Right lobe of liver (tissue), 6 donors: ENCODE measurements at regions not wholly inside any gene's neighbourhood (a gene's known extent, or its start where the extent isn't known, plus 50 kb on each side); places are given as distances from the start of the nearest gene placed in this dataset.

Source experiments
- ATAC-seq, 4 donors: fragments of 200-7000 bp; cut with Tn5 transposase; one replicate each; pipeline ENCODE4 v1.9.1; 2020; ENCODE audit warnings: mild to moderate bottlenecking in 4 of 4, moderate library complexity in 4 of 4
- DNase-seq, 3 donors: peaks; one replicate each; pipeline ENCODE4 v3.0.0-alpha.2; 2020
- H3K27ac ChIP-seq, 3 donors: fragments of 200-600 bp; one replicate each; pipeline ENCODE4 v1.8.0; 2022
- H3K27me3 ChIP-seq, 2 donors: fragments of 200-600 bp; one replicate each; pipeline ENCODE4 v1.8.0; 2022
- H3K36me3 ChIP-seq, 4 donors: fragments of 200-600 bp; sonication (generic) in 1 of 4; one replicate each; pipeline versions ENCODE4 v1.5.1 to v1.8.0; 2017 to 2022; ENCODE audit warnings: control low read depth in 1 of 4
- H3K4me1 ChIP-seq, 4 donors: fragments of 200-600 bp; sonication (generic) in 1 of 4; one replicate each; pipeline versions ENCODE4 v1.5.1 to v1.8.0; 2017 to 2022; ENCODE audit warnings: control low read depth in 1 of 4
- H3K4me3 ChIP-seq, 3 donors: fragments of 200-600 bp; one replicate each; pipeline ENCODE4 v1.8.0; 2022
- H3K9me3 ChIP-seq, 4 donors: fragments of 200-600 bp; sonication (generic) in 1 of 4; one replicate each; pipeline versions ENCODE4 v1.5.1 to v1.8.0; 2017 to 2022; ENCODE audit warnings: control low read depth in 1 of 4
- CTCF ChIP-seq, 4 donors: fragments of 200-600 bp in 3 of 4; fragments of 450-650 bp in 1 of 4; IDR thresholded peaks; one replicate each; pipeline versions ENCODE4 v1.5.1 to v1.8.0; 2016 to 2022; ENCODE audit warnings: antibody characterized with exemption in 4 of 4, mild to moderate bottlenecking in 2 of 4
- POLR2A ChIP-seq: fragments of 450-650 bp; IDR thresholded peaks from one replicate; pipeline ENCODE4 v1.6.1; 2017; ENCODE audit warnings: antibody characterized with exemption, mild to moderate bottlenecking
- WGBS: methylation state at CpG from one replicate; pipeline ENCODE4 v1.1.6; 2018; ENCODE audit warnings: low coverage, low lambda C conversion rate; ENCODE audit not compliant: insufficient coverage; ENCODE audit errors: missing lambda C conversion rate; 5-methylcytosine and 5-hydroxymethylcytosine counted together
- intact Hi-C, 2 donors: fragments of 100-400 bp; cut with DNase I; formaldehyde crosslinking; loops; one replicate each; pipeline versions ENCODE4 v1.11.2 to v1.14.1; 2022
- donor health status: DM: no; HTN: yes; CAD: no.
- donor health status: DM: no; HTN: no; CAD: no.
- donor health status: DM: no; HTN: no; CAD: no.
- donor health status: DM: no; HTN: yes; CAD: no.
- donor health status: DM: no; HTN: yes; CAD: no.

GRCh38 chr2:60064687-60065389 is 488.6 kb downstream of the BCL11A start:
- no peak overlapping the region for H3K27ac ChIP-seq
- ATAC-seq = no peak
- DNase-seq = no peak
- TF ChIP-seq CTCF (IDR thresholded peaks at IDR 0.05) = no peak
- TF ChIP-seq POLR2A = no peak
- WGBS = 38% methylated on average over 3 of the region's 7 CpGs
- H3K27me3 ChIP-seq = no peaks in the 10 kb centered on the region
- no peaks in the 10 kb centered on the region for H3K4me1 ChIP-seq
- H3K9me3 ChIP-seq = no peaks in the 10 kb centered on the region
- no peaks in the 10 kb centered on the region for H3K36me3 ChIP-seq
- no peak overlapping the region for H3K4me3 ChIP-seq
- intact Hi-C loops = no loop called here

- 39% methylated on average over 4 of the region's 6 CpGs for WGBS
Observed at GRCh38 chr2:60058781-60059180, 494.7 kb downstream of the BCL11A start.

GRCh38 chr2:60054571-60055340 is 498.7 kb downstream of the BCL11A start:
- Histone ChIP-seq H3K4me1 (no peaks in the 10 kb centered on the region), H3K36me3 (no peaks in the 10 kb centered on the region), H3K9me3 (no peaks in the 10 kb centered on the region), H3K27me3 (no peaks in the 10 kb centered on the region), H3K27ac (no peak overlapping the region), H3K4me3 (no peak overlapping the region)
- no peak for TF ChIP-seq CTCF (IDR thresholded peaks at IDR 0.05)
- TF ChIP-seq POLR2A = no peak
- DNase-seq (no peak), ATAC-seq (no peak)
- intact Hi-C loops = no loop called here
- 42% methylated on average over 6 of the region's 6 CpGs for WGBS

More at GRCh38 chr2:60058781-60059180, 494.7 kb downstream of the BCL11A start:
- Histone ChIP-seq H3K27me3 (no peaks in the 10 kb centered on the region), H3K9me3 (no peaks in the 10 kb centered on the region), H3K36me3 (no peaks in the 10 kb centered on the region), H3K4me3 (no peak overlapping the region), H3K27ac (no peak overlapping the region), H3K4me1 (no peaks in the 10 kb centered on the region)
- no peak for DNase-seq
- intact Hi-C loops = no loop called here
- no peak for ATAC-seq
- no peak for TF ChIP-seq CTCF (IDR thresholded peaks at IDR 0.05)
- TF ChIP-seq POLR2A = no peak

- intact Hi-C loops = no loop called here
- 45% methylated on average over 4 of the region's 4 CpGs for WGBS
- no peak overlapping the region for H3K27ac ChIP-seq
- H3K36me3 ChIP-seq = no peaks in the 10 kb centered on the region
- no peaks in the 10 kb centered on the region for H3K9me3 ChIP-seq
- no peaks in the 10 kb centered on the region for H3K27me3 ChIP-seq
- no peak overlapping the region for H3K4me3 ChIP-seq
- DNase-seq = no peak
- no peaks in the 10 kb centered on the region for H3K4me1 ChIP-seq
- no peak for TF ChIP-seq POLR2A
- TF ChIP-seq CTCF (IDR thresholded peaks at IDR 0.05) = no peak
- no peak for ATAC-seq
Observed at GRCh38 chr2:60053791-60054190, 499.7 kb downstream of the BCL11A start.
